ENCODE measurements at regions not wholly inside any gene's neighbourhood (a gene's known extent, or its start where the extent isn't known, plus 50 kb on each side); places are given as distances from the start of the nearest gene placed in this dataset.

- DNase-seq (ENCODE audit: low read depth), result no peak
Measured at GRCh38 chr5:174374206-174374605, 328.7 kb downstream of the NSG2 start.

- no peak for DNase-seq (ENCODE audit: low read depth)
Measured at GRCh38 chr5:174376056-174376455, 330.6 kb downstream of the NSG2 start.

DNA sequence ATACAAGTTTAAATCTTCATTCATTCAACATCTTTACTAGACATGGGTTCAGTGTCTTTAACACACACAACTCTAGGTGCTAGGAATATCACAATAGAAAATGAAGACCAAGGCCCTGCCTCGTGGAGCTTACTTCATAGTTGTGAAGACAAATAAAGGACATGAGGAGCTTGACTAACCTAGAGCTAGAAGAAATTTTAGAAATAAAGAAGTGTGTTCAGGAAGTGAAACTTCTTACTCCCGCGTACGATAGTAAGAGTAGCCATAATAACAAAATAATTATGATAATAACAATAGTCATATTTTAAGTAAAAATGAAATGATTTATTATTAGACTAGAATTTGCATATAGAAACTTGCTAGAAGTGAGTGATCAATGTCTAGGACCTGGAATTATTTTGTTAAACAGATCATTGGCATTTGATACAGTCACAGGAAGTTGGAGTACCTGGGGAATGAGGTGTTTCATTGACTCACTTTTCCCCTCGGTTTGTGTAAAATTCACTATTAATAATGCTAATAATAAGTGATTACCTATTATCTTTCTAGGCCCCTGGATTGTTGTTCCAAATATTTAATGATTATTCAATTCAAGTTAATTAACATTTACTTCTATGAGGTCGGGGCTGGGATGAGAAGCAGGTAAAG, 331.3 kb downstream of the NSG2 start:
- no peak for DNase-seq (ENCODE audit: low read depth)

- DNase-seq (ENCODE audit: low read depth), result no peak
Measured at GRCh38 chr5:174378121-174378874, 332.8 kb downstream of the NSG2 start.

GRCh38 chr5:174380311-174380710, 334.8 kb downstream of the NSG2 start:
- no peak for DNase-seq (ENCODE audit: low read depth)

DNA sequence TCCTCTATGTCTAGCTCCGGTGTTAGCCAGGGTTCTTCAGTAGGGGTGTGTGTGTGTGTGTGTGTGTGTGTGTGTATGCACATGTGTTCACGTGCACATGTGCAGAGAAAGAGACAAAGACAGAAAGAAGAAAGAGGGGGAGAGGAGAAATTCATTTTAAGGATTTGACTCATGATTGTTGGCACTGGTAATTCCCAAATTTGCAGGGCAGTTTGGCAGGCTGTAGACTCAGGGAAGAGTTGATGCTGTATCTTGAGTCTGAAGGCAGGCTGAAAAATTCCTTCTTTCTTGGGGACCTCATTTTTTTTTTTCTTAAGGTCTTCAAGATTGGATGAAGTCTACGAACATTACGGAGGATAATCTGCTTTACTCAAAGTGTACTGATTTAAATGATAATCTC, 335.7 kb downstream of the NSG2 start:
- DNase-seq (ENCODE audit: low read depth), result no peak

GRCh38 chr5:174383210-174384167, 338.0 kb downstream of the NSG2 start:
- DNase-seq (ENCODE audit: low read depth), result no peak

- DNase-seq (ENCODE audit: low read depth), result no peak
Measured at GRCh38 chr5:174384509-174384947, 339.0 kb downstream of the NSG2 start.

DNA sequence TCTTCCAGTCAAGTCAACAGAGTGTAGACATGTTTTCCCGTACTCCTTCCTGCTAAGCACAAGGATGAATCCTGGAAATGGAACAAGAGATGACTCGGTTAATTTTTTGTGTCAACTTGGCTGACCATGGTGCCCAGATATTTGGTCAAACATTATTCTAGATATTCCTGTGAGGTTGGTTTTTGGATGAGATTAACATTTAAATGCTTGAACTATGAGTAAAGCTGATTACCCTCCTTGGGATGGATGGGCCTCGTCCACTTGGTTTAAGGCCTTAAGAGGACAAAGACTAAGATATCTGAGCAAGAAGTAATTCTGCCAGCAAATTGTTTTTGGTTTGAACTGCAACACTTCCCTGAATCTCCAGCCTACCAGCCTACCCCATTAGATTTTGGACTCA, 338.1 kb upstream of the MSX2 start:
- DNase-seq (ENCODE audit: low read depth), result no peak

GRCh38 chr5:174386846-174387245, 337.5 kb upstream of the MSX2 start:
- DNase-seq (ENCODE audit: low read depth), result no peak

DNA sequence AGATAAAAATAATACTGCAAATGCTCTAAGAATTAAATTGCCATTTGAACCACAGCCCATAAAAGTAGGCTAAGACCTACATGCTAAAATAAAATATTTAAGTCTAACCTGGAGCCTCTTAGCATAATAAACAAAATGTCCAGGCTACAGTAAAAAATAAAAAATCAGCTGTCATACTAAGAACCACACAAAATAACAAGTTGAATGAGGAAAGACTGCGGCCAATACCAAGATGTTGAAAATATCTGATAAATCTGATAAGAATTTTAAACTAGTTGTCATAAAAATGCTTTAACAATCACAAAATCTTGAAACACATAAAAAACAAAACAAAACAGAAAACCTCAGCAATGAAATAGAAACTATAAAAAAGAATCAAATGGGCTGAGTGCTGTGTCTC, 336.9 kb upstream of the MSX2 start:
- no peak for DNase-seq (ENCODE audit: low read depth)

GRCh38 chr5:174392892-174393291, 331.5 kb upstream of the MSX2 start:
- no peak for DNase-seq (ENCODE audit: low read depth)

DNA sequence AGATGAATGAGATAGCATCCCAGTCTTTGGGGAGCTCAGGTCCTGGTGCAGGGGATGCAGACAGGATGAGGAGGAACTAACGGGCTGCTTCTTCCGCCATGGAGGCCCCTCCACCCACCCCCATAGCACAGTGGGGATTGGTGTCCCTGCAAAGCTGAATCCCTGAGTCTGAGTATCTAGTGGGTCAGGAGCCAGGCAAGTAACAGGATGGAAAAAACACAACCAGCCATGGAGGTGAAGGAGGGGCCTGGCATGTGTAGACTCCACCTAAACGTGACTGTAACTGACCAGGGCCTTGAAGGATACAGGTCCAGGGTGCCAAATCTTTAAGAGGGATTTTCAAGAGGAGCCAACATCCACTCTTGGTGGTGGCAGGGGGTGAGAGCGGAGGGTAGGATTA, 327.8 kb upstream of the MSX2 start:
- DNase-seq (ENCODE audit: low read depth), result no peak

- no peak for DNase-seq (ENCODE audit: low read depth)
Measured at GRCh38 chr5:174397206-174397605, 327.2 kb upstream of the MSX2 start.

- no peak for DNase-seq (ENCODE audit: low read depth)
Measured at GRCh38 chr5:174398171-174398570, 326.2 kb upstream of the MSX2 start.

DNA sequence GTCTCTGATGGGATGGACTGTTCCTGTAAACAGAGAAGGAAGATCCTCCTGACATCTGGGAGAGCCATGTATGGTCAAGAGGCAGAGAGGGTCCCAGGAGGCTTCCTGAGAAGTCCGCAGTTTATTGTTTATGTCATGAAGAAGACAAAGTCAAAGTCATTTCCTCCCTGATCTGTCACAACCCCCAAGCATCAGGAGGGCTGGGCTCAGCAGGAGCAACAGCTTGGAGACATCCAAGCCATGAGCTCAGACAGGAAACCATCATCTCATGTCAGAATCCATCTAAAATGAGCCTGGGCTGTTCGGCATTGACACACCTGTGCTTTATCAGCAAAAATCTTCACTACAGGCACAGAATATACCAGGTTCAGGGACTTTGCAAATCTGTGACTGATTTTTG, 325.0 kb upstream of the MSX2 start:
- no peak for DNase-seq (ENCODE audit: low read depth)

- DNase-seq (ENCODE audit: low read depth), result no peak
Measured at GRCh38 chr5:174400461-174400860, 323.9 kb upstream of the MSX2 start.

DNA sequence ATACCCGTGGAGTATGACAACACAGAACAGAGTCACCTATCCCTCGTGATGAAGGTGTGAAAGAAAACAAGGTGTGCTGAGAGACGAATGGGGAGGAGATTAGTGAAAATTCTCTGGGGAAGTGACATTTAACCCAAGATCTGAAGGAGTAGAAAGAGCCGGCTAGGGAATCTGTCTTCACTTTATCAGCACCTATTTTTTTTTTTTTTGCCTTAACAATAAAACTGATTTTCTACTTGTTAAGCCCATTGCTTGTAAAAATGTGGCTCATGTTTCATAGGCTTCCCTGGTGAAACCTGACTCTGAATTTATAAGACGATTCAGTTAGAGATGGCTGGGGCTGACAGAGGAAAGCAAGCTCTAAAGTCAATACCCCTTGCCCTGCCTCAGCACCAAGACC, 322.6 kb upstream of the MSX2 start:
- no peak for DNase-seq (ENCODE audit: low read depth)

DNA sequence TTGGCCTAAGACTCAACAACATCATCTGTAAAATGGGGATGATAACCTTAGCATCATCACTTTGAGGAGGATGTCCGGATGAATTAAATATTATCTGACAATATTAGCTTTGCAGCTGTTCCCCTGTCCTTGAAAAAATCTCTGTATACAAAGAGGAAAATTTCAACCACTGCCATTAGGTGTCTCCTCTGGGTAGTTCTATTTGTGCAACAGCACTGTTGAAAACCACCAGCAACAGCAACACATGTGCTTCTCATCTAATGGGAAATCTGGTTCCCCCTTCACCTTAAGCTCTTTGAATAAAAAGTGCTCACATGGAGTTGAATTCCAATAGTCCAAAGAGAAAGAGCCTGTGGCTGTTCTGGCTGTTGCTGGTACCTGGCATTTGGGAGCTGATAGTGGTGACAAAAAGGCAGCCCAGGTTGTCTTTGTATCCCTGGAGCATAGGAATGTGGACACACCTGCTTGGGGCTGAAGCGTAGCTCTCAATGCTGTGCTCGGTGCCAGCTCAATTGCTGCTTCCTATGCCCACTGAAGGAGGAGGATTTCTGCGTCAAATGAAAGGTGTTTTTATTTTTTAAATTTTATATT, 322.1 kb upstream of the MSX2 start:
- DNase-seq (ENCODE audit: low read depth), result no peak

GRCh38 chr5:174404848-174405247, 319.5 kb upstream of the MSX2 start:
- DNase-seq (ENCODE audit: low read depth), result no peak

GRCh38 chr5:174409070-174409469, 315.3 kb upstream of the MSX2 start:
- DNase-seq (ENCODE audit: low read depth), result no peak

- no peak for DNase-seq (ENCODE audit: low read depth)
Measured at GRCh38 chr5:174409971-174410370, 314.4 kb upstream of the MSX2 start.

All from stimulated activated CD8-positive, alpha-beta memory T cell treated with anti-CD3 and anti-CD28 coated beads, Interleukin-15, amount 100 ng/mL, for 24 hours (primary cell).